ENCODE measurements at regions not wholly inside any gene's neighbourhood (a gene's known extent, or its start where the extent isn't known, plus 50 kb on each side); places are given as distances from the start of the nearest gene placed in this dataset.
A peak's percentile ranks its signal among the peaks of the same experiment; 100 is the strongest.
"Not testable (repeated sequence)": the region's sequence is repeated elsewhere in the genome, so short reads cannot be mapped to it uniquely, and the experiment has no call there.

DNA sequence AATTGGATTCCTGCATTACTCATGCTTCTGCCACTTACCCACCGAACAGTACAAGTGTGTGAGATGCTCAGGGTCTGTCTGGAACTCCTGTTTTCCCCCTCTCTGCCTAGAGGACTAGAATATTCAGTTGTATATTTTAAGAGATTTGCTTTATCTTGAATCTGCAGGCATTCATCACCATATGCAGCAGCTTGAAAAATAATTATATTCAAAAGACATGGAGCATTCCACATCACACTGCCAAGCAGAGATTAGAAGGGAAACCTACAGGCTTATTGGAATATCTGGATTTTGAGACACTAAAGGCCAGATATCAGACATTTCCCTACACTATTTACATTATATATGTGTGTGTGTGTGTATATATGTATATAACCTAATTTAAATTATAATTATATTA is 382.8 kb upstream of the POM121L12 start:
- DNase-seq (ENCODE audit: low read depth, low spot score) = no peak
- H3K4me3 ChIP-seq (ENCODE audit: low read length) = no peak overlapping the region

DNA sequence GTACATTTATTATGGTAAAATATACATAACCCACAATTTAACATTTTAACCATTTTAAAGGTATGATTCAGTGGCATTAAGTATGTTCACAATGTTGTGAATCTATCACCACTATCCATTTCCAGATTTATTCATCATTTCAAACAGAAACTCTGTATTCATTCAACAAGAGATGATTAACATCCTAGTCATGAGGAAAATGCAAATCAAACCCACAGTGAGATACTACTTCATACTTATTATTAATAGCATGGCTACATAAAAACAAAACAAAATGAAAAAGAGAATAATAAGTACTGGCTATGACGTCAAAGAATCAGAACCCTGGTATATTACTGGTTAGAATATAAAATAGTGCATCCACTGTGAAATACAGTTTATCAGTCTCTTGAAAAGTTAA is 386.6 kb upstream of the POM121L12 start:
- H3K4me3 ChIP-seq (ENCODE audit: low read length) = no peak overlapping the region
- no peak for DNase-seq (ENCODE audit: low read depth, low spot score)

- no peak overlapping the region for H3K4me3 ChIP-seq (ENCODE audit: low read length)
- DNase-seq (ENCODE audit: low read depth, low spot score) = no peak
Measured at GRCh38 chr7:52647046-52647445, 388.4 kb upstream of the POM121L12 start.

- no peak for DNase-seq (ENCODE audit: low read depth, low spot score)
- H3K4me3 ChIP-seq (ENCODE audit: low read length) = no peak overlapping the region
Measured at GRCh38 chr7:52639981-52640380, 395.5 kb upstream of the POM121L12 start.

DNA sequence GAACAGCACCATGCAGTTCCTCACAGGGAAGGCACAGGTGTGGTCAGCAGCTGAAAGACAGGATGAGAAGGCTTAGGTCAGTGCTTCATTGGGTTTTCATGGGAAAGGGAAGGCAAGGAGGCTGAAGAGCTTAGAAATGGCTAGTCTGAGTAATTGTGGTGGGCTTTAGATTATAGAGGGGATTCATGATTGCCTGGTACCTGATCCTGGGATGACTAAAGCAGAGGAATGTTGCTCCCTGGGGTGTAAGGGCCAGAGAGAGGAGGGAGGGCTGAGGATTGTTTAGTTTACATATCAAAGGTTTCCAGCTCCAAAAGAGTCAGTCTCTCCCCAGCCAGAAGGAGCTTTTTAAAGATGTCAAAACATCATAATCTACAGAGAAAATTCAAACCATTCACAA is 396.3 kb upstream of the POM121L12 start:
- no peak overlapping the region for H3K4me3 ChIP-seq (ENCODE audit: low read length)
- no peak for DNase-seq (ENCODE audit: low read depth, low spot score)

DNA sequence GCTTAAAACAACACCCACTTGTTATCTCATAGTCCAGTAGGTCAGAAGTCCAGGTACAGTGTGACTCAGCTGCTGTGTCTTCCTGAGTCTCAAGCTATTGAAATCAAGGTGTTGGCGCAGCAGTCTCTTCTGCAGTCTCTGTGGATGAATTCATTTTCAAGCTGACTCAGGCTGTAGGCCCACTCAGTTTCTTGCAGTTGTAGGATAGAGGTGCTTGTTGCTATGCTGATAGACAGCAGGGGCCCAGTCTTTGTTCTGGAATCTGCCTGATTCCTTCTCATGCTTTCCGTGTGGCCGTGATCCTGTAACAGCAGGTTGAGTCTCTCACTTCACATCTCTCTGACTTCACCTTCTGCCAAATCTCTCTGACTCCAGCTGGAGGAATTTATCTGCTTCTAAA is 400.4 kb upstream of the POM121L12 start:
- no peak for DNase-seq (ENCODE audit: low read depth, low spot score)
- no peak overlapping the region for H3K4me3 ChIP-seq (ENCODE audit: low read length)

- no peak overlapping the region for H3K4me3 ChIP-seq (ENCODE audit: low read length)
- DNase-seq (ENCODE audit: low read depth, low spot score) = no peak
Measured at GRCh38 chr7:52620849-52621248, 414.6 kb upstream of the POM121L12 start.

DNA sequence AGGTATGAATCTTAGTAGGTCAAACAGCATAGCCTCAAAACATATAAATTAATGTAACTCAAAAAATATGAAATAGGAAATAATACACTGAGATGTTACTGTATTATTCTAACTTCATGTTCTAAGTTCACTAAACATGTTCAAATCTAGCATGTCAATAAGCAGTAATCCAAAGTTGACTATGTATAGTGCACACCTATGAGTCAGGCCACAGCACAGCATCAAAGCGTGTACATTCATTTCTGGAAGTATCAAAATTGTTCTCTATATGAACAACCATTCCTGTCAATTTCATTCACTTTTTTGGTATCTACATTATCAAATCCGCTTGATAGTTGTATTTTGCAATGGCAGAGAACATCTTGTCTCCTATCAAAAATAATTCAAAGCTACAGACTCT is 418.9 kb upstream of the POM121L12 start:
- no peak overlapping the region for H3K4me3 ChIP-seq (ENCODE audit: low read length)
- DNase-seq (ENCODE audit: low read depth, low spot score) = no peak

- H3K4me3 ChIP-seq (ENCODE audit: low read length) = no peak overlapping the region
- no peak for DNase-seq (ENCODE audit: low read depth, low spot score)
Measured at GRCh38 chr7:52615021-52615695, 420.3 kb upstream of the POM121L12 start.

DNA sequence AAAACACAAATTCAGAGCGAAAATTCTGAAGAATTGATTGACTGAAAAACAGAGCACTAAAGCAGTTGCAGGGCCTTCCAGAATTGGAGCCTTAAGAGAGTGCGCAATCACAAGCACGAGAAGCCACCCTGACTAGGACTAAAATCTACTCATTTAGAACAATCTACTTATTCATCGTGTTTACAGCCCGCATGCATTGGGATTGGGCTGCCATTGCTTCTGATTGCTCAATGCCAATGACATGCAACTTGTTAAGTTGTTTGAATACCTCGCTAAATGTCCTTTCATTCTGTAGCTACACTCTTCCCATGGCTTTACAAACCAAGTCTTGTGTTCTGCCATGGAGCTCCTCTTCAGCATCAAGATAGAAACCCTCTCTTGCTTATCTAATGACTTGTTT is 425.9 kb upstream of the POM121L12 start:
- no peak overlapping the region for H3K4me3 ChIP-seq (ENCODE audit: low read length)
- DNase-seq (ENCODE audit: low read depth, low spot score) = no peak

DNA sequence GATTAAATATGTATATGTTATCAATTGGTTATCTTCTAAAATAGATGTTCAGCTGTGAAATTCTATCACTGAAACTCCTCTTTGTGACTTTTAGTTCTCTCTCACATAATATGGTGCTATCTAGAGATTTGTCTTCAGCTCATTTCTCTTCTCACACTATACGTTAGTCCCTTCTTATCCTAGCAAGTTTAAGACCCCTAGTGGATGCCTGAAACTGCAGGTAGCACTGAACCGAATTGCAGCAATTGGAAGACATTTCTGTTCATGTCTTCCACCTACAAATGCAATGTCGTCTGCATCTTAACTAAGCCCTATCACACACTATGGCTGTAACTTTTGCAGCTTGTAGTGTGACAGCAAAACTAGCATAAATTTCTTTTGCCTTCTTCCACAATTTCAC is 442.7 kb upstream of the POM121L12 start:
- no peak overlapping the region for H3K4me3 ChIP-seq (ENCODE audit: low read length)
- DNase-seq (ENCODE audit: low read depth, low spot score) = peak; percentile 7

DNA sequence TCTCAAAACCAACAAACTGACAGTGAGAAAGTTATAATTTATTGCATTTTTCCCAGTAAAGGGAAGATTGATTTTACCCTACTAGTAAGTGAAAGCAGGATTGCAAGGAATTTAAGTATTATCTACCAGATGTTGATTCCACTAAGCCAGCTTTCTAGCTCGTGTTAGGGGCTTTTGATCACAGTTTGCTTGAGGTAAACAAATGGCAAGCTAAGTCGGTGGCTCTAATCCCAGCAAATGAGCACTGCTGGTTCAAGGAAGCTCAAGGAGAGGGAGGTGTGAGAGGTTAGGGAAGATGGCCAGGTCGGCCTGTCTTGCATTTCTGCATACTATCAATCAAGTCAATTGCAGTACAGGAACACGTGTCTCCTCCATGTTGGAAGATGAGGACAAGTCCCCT is 448.7 kb upstream of the POM121L12 start:
- H3K4me3 ChIP-seq (ENCODE audit: low read length) = no peak overlapping the region
- DNase-seq (ENCODE audit: low read depth, low spot score) = no peak

- H3K4me3 ChIP-seq (ENCODE audit: low read length) = no peak overlapping the region
- DNase-seq (ENCODE audit: low read depth, low spot score) = no peak
Measured at GRCh38 chr7:52584041-52584440, 451.4 kb upstream of the POM121L12 start.

DNA sequence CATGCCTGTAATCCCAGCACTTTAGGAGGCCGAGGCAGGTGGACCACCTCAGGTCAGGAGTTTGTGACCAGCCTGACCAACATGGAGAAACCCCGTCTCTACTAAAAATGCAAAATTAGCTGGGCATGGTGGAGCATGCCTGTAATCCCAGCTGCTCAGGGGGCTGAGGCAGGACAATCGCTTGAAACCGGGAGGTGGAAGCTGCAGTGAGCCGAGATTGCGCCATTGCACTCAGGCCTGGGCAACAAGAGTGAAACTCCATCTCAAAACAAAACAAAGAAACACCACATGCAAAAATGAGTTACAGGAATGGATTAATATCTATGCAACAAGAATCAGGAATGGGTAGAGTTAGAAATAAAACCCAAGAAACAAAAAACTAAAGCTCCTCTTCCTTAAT is 462.3 kb upstream of the POM121L12 start:
- not testable (repeated sequence) for H3K4me3 ChIP-seq (ENCODE audit: low read length); DNase-seq (ENCODE audit: low read depth, low spot score)

- no peak for DNase-seq (ENCODE audit: low read depth, low spot score)
Measured at GRCh38 chr7:52571026-52571425, 464.4 kb upstream of the POM121L12 start.

DNA sequence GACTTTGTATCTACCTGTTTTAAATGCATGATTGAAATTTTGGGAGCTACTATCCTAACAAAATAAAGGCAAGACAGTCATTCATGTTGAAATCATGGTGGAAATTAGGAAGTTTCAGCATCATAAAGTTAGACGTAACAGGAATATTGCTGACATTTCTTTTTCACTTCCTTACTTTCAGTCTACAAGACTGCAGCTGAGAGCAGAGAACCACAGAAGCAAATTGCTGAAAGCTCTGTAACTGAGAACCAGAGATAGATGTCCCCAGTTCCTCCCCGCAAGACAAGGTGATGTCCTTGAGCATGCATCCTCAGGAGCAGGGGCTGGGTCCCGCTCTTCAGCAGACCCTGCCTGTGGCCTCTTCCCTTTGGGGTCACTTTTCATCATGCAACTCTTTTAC is 466.3 kb upstream of the POM121L12 start:
- no peak for DNase-seq (ENCODE audit: low read depth, low spot score)
- no peak overlapping the region for H3K4me3 ChIP-seq (ENCODE audit: low read length)

More at GRCh38 chr7:52571026-52571425, 464.4 kb upstream of the POM121L12 start:
- H3K4me3 ChIP-seq (ENCODE audit: low read length) = no peak overlapping the region

DNA sequence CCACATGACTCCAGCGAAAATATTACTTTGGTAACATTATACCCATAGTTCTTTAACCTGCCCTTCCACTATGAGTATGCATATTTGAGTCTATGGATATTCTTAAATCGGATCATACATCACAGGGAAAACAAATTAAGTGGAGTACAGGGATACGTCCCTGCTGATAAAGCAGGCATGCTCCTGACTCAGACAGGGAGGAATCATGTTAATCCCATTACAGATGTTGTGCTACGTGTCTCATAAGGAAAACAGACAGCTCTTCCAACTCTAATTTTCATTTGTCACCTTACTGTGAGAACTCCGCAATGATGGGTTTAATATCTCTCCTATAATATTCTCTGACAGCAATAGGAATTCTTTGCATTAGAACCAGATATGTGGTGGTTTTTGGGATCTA is 469.5 kb upstream of the POM121L12 start:
- H3K4me3 ChIP-seq (ENCODE audit: low read length) = no peak overlapping the region
- no peak for DNase-seq (ENCODE audit: low read depth, low spot score)

DNA sequence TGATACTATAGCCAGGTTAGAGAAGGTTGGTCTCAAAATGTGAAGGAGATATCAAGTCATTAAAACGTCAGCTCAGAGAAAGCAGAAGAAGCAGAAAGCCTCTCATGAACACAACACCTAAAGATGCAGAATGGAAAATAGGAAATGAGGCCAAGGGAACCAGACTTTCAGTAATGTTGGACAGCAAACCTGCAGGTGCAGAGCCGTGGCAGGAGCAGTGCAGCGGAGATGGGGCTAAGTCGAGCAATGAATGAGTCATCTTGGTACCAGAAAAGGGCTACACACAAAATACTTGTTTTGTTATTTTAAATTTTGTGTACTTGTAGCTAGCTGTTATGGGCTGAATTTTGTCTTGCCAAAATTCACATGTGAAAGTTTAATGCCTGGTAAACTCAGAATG is 479.6 kb upstream of the POM121L12 start:
- DNase-seq (ENCODE audit: low read depth, low spot score) = no peak
- H3K4me3 ChIP-seq (ENCODE audit: low read length) = no peak overlapping the region

DNA sequence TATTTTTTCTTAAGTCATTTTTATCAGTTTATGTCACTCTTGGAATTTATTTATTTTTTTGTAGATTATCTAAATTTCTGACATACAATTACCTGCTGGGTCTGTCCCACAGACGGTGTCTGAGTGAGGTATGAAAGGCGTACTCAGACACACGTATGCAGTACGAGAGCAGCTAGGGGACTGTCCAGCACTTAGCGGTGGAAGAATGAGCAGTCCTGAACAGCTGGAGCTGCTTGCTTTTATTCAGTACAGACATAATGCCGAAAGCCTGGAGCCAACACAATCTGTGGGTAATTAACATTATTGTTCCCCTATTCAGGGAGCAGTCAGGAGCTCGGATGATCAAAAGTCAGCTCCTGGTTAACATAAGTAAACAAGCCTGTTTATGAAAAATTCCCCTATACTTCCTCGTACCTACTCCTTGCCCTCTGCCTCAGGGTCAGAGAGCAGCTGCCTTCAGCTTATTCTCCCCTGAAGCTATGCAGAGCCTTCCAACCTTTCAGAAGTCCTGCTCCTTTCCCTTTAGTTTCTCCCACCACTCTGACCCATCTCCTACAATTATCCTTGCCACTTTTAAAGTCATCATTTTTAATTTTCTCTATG is 488.0 kb upstream of the POM121L12 start:
- DNase-seq (ENCODE audit: low read depth, low spot score) = no peak
- H3K4me3 ChIP-seq (ENCODE audit: low read length) = no peak overlapping the region

- not testable (repeated sequence) for DNase-seq (ENCODE audit: low read depth, low spot score); H3K4me3 ChIP-seq (ENCODE audit: low read length)
Measured at GRCh38 chr7:52541198-52541765, 494.2 kb upstream of the POM121L12 start.

DNA sequence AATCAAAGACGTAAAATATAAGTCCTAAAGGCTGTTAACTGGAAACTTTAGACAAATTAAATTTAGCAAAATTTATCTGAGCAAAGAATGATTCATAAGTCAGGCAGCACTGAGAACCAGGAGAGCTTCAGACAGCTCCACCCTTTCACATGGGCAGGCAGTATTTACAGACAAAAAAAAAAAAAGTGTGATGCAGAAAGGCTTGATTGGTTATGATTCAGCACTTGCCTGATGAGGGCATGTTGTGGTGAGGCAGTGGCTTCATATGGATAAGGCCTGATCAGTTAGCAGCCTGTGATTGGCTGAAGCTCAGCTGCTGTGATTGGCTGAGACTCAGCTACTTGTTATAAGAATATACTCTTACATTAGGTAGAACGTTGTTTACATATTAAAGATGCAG is 495.4 kb upstream of the POM121L12 start:
- no peak overlapping the region for H3K4me3 ChIP-seq (ENCODE audit: low read length)
- DNase-seq (ENCODE audit: low read depth, low spot score) = peak; percentile 9
